ENCODE measurements at regions not wholly inside any gene's neighbourhood (a gene's known extent, or its start where the extent isn't known, plus 50 kb on each side); places are given as distances from the start of the nearest gene placed in this dataset.
A peak's percentile ranks its signal among the peaks of the same experiment; 100 is the strongest.

DNA sequence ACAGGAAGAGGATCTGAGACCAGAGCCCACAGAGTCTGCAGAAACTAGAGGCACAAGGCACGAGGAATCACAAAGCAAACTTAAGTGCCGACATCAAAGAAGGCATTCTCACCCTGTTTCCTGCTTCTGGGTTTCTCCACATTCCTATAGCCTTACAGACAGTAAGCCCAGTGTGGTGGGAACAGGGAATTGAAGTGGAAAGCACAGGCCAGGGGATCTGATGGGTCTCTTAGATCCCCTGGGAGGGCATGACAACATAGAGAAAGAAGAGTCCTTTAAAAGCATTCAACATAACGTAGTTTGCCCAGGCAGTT is 75.6 kb upstream of the FRMD6 start:
- in situ Hi-C loops (cut with HindIII; ENCODE audit: extremely low pct_ligation_motif_present, low pct_unique_long_range_greater_than_20kb) = no loop called here
- intact Hi-C loops (cut with micrococcal nuclease; ENCODE audit: unreplicated experiment) = loop anchor here (5.0 kb wide), 1 partner anchor 61 kb away; no protein-coding TSS in a partner anchor
- CTCF ChIA-PET (ENCODE audit: low intra/inter-chr PET ratio, low total read pairs) = no interaction called here
- H2AFZ ChIP-seq (ENCODE audit: low read length) = peak overlapping the region; percentile 78
- TF ChIP-seq ZNF7 (CRISPR knock-in tag; IDR thresholded peaks at IDR 0.05) = peak; percentile 89
- TF ChIP-seq ZNF615 (CRISPR knock-in tag; IDR thresholded peaks at IDR 0.05; ENCODE audit: borderline replicate concordance) = no peak
- TF ChIP-seq CHD2 (IDR thresholded peaks at IDR 0.05; ENCODE audit: low read depth, low read length) = no peak
- no peaks in the 10 kb centered on the region for H3K9me3 ChIP-seq (ENCODE audit: low read length)
- H3K9ac ChIP-seq (ENCODE audit: insufficient read depth, low read depth, low read length) = peak overlapping the region; percentile 41; the same call in 1 of the 2 replicates
- FAIRE-seq (peak; percentile 36), ATAC-seq (peak; percentile 70), DNase-seq (ENCODE audit: low spot score) (peak; percentile 30)
- POLR2A ChIA-PET = no interaction called here
- H3K4me1 ChIP-seq (ENCODE audit: insufficient read depth, low read length) = peaks cover 34% of the 10 kb centered on the region
- H4K20me1 ChIP-seq (ENCODE audit: insufficient read depth, low read length) = no peaks in the 10 kb centered on the region
- peaks cover 0 to 2% of the 10 kb centered on the region in 2 experiments; a peak in 1 of 5 replicates for H3K27me3 ChIP-seq (ENCODE audit: control insufficient read depth in 1 of 2, insufficient read depth in 2 of 2, low read length in 2 of 2)
- H3K4me3 ChIP-seq (replicated peaks in 1 of 3; ENCODE audit: insufficient read depth in 1 of 3, low read depth in 2 of 3, low read length in 3 of 3) = peak overlapping the region in 2 of 3 experiments; percentile 30 to 57; a peak in 3 of 6 replicates
- WGBS (ENCODE audit: low lambda C conversion rate) = 25% methylated on average over 3 of the region's 3 CpGs
- no peaks in the 10 kb centered on the region for H3K36me3 ChIP-seq (replicated peaks in 1 of 2; ENCODE audit: control insufficient read depth in 1 of 2, insufficient read depth in 2 of 2, low read length in 2 of 2)
- H3K79me2 ChIP-seq (ENCODE audit: insufficient read depth, low read length) = no peaks in the 10 kb centered on the region
- no peak overlapping the region for H3K27ac ChIP-seq (ENCODE audit: extremely low read length, insufficient read depth, low read length)
- BruUV-seq (replicated peaks) = no TSS peak
- H3K4me2 ChIP-seq (ENCODE audit: low read depth, low read length) = peak overlapping the region; percentile 83

GRCh38 chr14:51576879-51577278 is 74.8 kb upstream of the FRMD6 start:
- Histone ChIP-seq H3K79me2 (ENCODE audit: insufficient read depth, low read length) (no peaks in the 10 kb centered on the region), H3K27ac (ENCODE audit: extremely low read length, insufficient read depth, low read length) (no peak overlapping the region), H3K27me3 (ENCODE audit: control insufficient read depth in 1 of 2, insufficient read depth in 2 of 2, low read length in 2 of 2) (peaks cover 0 to 2% of the 10 kb centered on the region in 2 experiments; a peak in 1 of 5 replicates), H3K4me1 (ENCODE audit: insufficient read depth, low read length) (peaks cover 34% of the 10 kb centered on the region), H2AFZ (ENCODE audit: low read length) (no peak overlapping the region), H3K4me2 (ENCODE audit: low read depth, low read length) (no peak overlapping the region), H4K20me1 (ENCODE audit: insufficient read depth, low read length) (no peaks in the 10 kb centered on the region), H3K9me3 (ENCODE audit: low read length) (no peaks in the 10 kb centered on the region), H3K9ac (ENCODE audit: insufficient read depth, low read depth, low read length) (no peak overlapping the region), H3K4me3 (replicated peaks in 1 of 3; ENCODE audit: insufficient read depth in 1 of 3, low read depth in 2 of 3, low read length in 3 of 3) (no peak overlapping the region), H3K36me3 (replicated peaks in 1 of 2; ENCODE audit: control insufficient read depth in 1 of 2, insufficient read depth in 2 of 2, low read length in 2 of 2) (no peaks in the 10 kb centered on the region)
- no peak for TF ChIP-seq MIER3 (CRISPR knock-in tag; IDR thresholded peaks at IDR 0.05; ENCODE audit: borderline replicate concordance)
- TF ChIP-seq ATF4 (CRISPR knock-in tag; IDR thresholded peaks at IDR 0.05) = 0 out of 4 replicates have a peak, but pooled peaks of 1 of the 2 experiments have one; percentile 15
- no TSS peak for BruUV-seq (replicated peaks)
- intact Hi-C loops (cut with micrococcal nuclease; ENCODE audit: unreplicated experiment) = loop anchor here (5.0 kb wide), 1 partner anchor 60 kb away; no protein-coding TSS in a partner anchor
- CTCF ChIA-PET (ENCODE audit: low intra/inter-chr PET ratio, low total read pairs) = no interaction called here
- POLR2A ChIA-PET = no interaction called here
- in situ Hi-C loops (cut with HindIII; ENCODE audit: extremely low pct_ligation_motif_present, low pct_unique_long_range_greater_than_20kb) = no loop called here
- DNase-seq (ENCODE audit: low spot score) (no peak), ATAC-seq (no peak), FAIRE-seq (no peak)
- WGBS (ENCODE audit: low lambda C conversion rate) = 22% methylated on average over 1 of the region's 1 CpG

All from HepG2 (cell line).